Tibial artery (tissue), 4 donors: ENCODE measurements at regions not wholly inside any gene's neighbourhood (a gene's known extent, or its start where the extent isn't known, plus 50 kb on each side); places are given as distances from the start of the nearest gene placed in this dataset.
A peak's percentile ranks its signal among the peaks of the same experiment; 100 is the strongest.

Experiments used
- DNase-seq, 2 donors: peaks; one replicate each; pipeline ENCODE4 v3.0.0-alpha.2; 2019
- H3K27ac ChIP-seq, 2 donors: fragments of 200-600 bp; sonication (generic) in 1 of 2; 1 replicate in 1 of 2; 2 replicates in 1 of 2; pipeline ENCODE4 v1.5.1; 2018 to 2019; ENCODE audit warnings: mild to moderate bottlenecking in 1 of 2
- H3K27me3 ChIP-seq, 2 donors: fragments of 200-600 bp; sonication (generic) in 1 of 2; one replicate each; pipeline versions ENCODE4 v1.5.1 to v1.6.0; 2016 to 2019
- H3K36me3 ChIP-seq, 3 donors: fragments of 200-600 bp; sonication (generic) in 2 of 3; one replicate each; pipeline ENCODE4 v1.5.1; 2016 to 2019; ENCODE audit warnings: mild to moderate bottlenecking in 2 of 3
- H3K4me1 ChIP-seq, 4 donors: fragments of 200-600 bp; sonication (generic) in 2 of 4; 1 replicate in 3 of 4; 2 replicates in 1 of 4; pipeline ENCODE4 v1.5.1; 2016 to 2019
- H3K4me3 ChIP-seq, 2 donors: fragments of 200-600 bp; sonication (generic) in 1 of 2; 1 replicate in 1 of 2; 2 replicates in 1 of 2; pipeline ENCODE4 v1.5.1; 2018 to 2019; ENCODE audit warnings: mild to moderate bottlenecking in 2 of 2
- H3K9me3 ChIP-seq, 3 donors: fragments of 200-600 bp; sonication (generic) in 1 of 3; one replicate each; pipeline ENCODE4 v1.5.1; 2016 to 2019
- intact Hi-C: fragments of 100-400 bp; cut with DNase I; formaldehyde crosslinking; loops from one replicate; pipeline ENCODE4 v1.15.0; 2023; ENCODE audit warnings: low total_unique reads
- TF ChIP-seq, protein P1 (sequence below), 2 experiments: fragments of 200-600 bp in 1 of 2; fragments of 450-650 bp in 1 of 2; IDR thresholded peaks; one replicate each; pipeline ENCODE4 v1.5.1; 2017 to 2019; ENCODE audit warnings: antibody characterized with exemption in 2 of 2, mild to moderate bottlenecking in 1 of 2, moderate library complexity in 1 of 2

DNA sequence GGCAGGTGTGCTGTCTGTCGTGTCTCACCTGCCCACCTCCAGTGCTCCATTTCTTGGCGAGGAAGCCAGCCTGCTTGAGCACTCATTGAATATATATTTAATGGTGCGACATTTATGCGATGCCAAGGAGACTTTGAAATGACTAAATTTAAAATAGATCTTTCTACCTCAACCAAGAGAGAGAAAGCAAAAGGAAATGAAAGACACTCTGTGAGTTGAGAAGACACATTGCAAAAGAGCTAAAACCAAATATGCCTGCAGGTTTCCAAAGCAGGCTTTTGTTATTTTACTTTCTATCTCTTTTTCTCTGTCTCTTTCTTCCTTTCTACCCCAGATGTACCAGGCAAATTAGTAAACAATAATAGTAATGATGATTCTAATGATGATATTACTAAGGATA, 53.6 kb upstream of the AOAH start:
- TF ChIP-seq, protein P1, sequence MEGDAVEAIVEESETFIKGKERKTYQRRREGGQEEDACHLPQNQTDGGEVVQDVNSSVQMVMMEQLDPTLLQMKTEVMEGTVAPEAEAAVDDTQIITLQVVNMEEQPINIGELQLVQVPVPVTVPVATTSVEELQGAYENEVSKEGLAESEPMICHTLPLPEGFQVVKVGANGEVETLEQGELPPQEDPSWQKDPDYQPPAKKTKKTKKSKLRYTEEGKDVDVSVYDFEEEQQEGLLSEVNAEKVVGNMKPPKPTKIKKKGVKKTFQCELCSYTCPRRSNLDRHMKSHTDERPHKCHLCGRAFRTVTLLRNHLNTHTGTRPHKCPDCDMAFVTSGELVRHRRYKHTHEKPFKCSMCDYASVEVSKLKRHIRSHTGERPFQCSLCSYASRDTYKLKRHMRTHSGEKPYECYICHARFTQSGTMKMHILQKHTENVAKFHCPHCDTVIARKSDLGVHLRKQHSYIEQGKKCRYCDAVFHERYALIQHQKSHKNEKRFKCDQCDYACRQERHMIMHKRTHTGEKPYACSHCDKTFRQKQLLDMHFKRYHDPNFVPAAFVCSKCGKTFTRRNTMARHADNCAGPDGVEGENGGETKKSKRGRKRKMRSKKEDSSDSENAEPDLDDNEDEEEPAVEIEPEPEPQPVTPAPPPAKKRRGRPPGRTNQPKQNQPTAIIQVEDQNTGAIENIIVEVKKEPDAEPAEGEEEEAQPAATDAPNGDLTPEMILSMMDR (IDR thresholded peaks at IDR 0.05) = no peak
- Histone ChIP-seq H3K4me1 (no peaks in the 10 kb centered on the region), H3K4me3 (no peak overlapping the region), H3K36me3 (no peaks in the 10 kb centered on the region), H3K27me3 (no peaks in the 10 kb centered on the region), H3K9me3 (no peaks in the 10 kb centered on the region), H3K27ac (no peak overlapping the region)
- no peak for DNase-seq
- intact Hi-C loops = no loop called here

DNA sequence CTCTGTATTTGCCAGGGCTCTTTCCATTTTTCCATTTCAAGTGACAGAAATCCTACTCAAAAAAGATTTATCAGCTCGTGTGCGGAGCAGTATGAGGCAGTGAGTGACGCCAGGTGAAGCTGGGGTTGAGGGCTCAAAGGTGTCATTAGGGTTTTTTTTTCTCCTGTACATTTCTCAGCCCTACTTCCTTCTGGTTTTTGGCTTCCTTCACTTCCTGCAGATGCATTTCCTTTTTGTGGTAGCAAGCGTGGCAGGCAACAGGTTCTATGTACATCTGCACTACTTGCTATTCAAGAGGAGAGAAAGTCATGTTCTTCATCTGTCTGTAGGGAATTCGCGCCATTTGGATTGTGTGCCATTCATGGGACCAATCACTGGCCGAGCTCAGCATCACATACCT, 52.8 kb upstream of the AOAH start:
- no peaks in the 10 kb centered on the region for H3K36me3 ChIP-seq
- TF ChIP-seq, protein P1 (IDR thresholded peaks at IDR 0.05) = no peak
- H3K4me1 ChIP-seq = no peaks in the 10 kb centered on the region
- no peak for DNase-seq
- no peak overlapping the region for H3K4me3 ChIP-seq
- H3K27me3 ChIP-seq = no peaks in the 10 kb centered on the region
- no peak overlapping the region for H3K27ac ChIP-seq
- no peaks in the 10 kb centered on the region for H3K9me3 ChIP-seq
- intact Hi-C loops = no loop called here

DNA sequence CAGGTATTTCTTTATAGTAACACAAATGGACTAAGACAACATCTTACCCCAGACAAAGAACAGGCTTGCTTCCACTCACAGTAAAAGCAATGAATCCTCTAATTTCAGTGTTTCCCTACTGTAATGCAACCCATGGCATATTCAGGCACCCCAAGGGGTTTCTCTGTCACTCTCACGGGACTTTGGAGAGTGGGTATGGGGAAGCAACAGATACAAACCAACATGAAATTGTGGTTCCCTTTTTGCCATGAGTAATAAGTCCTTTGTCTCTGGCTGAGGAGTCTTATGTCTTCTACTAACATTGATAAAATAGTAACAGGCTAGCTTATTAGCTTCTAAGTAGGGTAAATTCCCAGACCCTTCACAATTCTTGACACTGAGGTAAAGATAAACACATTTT, 51.4 kb upstream of the AOAH start:
- Histone ChIP-seq H3K27me3 (no peaks in the 10 kb centered on the region), H3K27ac (no peak overlapping the region), H3K9me3 (no peaks in the 10 kb centered on the region), H3K36me3 (no peaks in the 10 kb centered on the region), H3K4me1 (no peaks in the 10 kb centered on the region), H3K4me3 (no peak overlapping the region)
- intact Hi-C loops = no loop called here
- DNase-seq = peak in 1 of 2 donors; percentile 28
- TF ChIP-seq, protein P1 (IDR thresholded peaks at IDR 0.05) = no peak

DNA sequence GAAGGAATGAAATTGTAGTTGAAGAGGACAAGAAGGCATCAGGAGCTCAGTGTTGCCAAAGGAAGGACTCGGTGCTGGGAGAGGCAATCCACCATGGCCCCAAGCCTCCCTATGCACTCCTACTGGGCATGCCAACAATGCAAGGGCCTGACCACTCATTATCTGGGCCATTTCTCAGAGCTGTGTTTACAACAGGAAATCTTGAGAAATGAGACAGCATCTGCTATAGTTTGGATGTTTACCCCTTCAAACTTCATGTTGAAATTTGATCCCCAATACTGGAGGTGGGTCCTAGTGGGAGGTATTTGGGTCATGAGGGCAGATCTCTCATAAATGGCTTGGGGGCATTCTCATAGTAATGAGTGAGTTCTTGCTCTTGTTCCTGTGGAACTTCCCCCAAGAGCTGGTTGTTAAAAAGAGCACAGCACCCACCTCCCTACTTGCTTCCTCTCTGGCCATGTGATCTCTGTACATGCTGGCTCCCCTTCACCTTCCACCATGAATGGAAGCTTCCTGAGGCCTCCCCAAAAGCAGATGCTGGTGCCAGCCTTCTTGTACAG, 50.8 kb upstream of the AOAH start:
- no peaks in the 10 kb centered on the region for H3K4me1 ChIP-seq
- no peaks in the 10 kb centered on the region for H3K36me3 ChIP-seq
- H3K27me3 ChIP-seq = no peaks in the 10 kb centered on the region
- TF ChIP-seq, protein P1 (IDR thresholded peaks at IDR 0.05) = no peak
- DNase-seq = no peak
- no peak overlapping the region for H3K27ac ChIP-seq
- no peak overlapping the region for H3K4me3 ChIP-seq
- H3K9me3 ChIP-seq = no peaks in the 10 kb centered on the region
- intact Hi-C loops = no loop called here
